ENCODE measurements at regions not wholly inside any gene's neighbourhood (a gene's known extent, or its start where the extent isn't known, plus 50 kb on each side); places are given as distances from the start of the nearest gene placed in this dataset.
"Not testable (repeated sequence)": the region's sequence is repeated elsewhere in the genome, so short reads cannot be mapped to it uniquely, and the experiment has no call there.

DNA sequence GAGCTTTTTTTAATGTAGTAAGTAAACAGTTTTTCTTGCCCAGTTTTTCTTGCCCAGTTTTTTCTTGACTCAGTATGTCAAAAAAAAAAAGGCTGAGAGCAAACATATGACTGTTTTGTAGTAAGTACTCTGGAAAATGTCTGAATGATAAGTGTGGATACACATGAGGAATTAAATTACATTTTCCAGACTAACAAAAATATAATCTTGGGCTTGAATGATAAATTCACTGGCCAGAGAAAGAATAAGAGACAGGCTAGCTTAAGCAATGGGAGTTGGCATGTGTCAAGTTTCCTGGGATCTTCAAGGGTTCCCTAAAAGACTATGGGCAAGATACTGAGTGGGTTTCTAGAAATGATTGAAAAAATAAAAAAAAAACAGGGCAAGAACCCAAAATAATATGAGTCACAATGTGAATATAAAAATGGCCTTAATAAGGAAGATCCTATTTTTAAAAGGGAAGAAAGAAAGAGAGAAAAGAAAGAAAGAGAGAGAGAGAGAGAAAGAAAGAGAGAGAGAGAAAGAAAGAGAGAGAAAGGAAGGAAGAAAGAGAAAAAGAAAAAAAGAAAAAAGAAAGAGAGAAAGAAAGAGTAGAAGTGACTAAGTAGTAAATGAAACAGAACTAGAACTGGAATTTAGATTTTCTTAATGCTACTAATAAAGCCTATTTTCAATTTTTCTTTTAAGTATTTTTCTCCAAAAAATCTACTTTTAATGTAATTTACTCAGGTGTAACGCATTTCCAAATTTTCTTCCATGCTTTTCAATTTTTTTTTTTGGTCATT is 60.2 kb downstream of the TFPI2 start:
- no peak for DNase-seq (ENCODE audit: low read depth)

DNA sequence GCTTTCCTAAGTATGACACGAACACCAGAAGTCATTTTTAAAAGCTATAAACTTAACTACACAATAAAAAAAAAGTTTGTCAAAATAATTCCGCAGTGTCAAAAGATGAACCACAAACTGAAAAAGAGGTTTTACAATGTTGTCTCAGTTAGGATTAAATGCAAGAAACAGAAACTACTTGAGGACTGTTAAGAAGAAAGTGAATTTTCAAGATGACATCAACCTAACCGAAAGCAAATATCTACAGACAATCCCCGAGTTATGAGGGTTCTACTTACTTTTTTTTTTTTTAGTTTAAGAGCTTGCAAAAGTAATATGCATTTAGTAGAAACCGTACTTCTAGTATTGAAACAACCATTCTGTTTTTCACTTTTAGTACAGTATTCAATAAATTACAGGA is 62.3 kb downstream of the TFPI2 start:
- no peak for DNase-seq (ENCODE audit: low read depth)

DNA sequence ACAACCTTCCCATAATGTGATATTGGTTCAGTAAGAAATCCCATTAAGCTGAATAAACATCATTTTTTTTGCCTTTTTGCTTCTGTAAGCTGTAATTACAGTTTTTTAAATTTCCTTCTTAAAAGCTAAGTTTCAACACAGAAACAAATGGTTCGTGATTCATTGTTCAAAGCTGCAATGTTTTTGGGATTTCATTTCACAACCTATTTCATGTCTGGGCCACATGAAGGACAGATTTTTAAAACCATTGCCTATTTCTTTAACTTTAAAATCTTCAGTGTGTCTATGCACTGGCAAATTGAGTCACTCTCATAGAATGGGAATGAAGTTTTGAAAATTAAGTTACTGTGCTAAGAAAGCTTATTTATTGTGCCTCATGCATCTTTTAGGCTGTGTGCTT is 66.9 kb downstream of the TFPI2 start:
- peak; percentile 61 for DNase-seq (ENCODE audit: low read depth)

DNA sequence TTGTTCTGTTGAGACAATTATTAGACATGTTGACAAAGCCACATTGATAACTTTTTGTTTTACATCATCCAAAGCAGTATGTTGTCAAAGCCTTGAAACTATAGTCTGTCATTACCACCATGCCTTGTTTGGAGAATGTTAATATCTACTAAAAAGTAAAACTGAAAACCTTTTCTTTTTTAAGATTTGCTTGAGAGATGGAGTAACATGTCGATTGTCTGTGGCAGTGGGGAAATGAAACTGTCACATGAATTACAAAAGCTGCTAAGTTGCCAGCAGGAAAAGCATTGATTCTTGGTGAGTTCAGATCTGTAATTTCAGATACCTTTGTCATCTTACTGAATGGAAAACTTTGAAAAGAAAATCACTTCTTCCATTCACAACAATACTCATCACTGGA is 69.1 kb downstream of the TFPI2 start:
- DNase-seq (ENCODE audit: low read depth): no peak

DNA sequence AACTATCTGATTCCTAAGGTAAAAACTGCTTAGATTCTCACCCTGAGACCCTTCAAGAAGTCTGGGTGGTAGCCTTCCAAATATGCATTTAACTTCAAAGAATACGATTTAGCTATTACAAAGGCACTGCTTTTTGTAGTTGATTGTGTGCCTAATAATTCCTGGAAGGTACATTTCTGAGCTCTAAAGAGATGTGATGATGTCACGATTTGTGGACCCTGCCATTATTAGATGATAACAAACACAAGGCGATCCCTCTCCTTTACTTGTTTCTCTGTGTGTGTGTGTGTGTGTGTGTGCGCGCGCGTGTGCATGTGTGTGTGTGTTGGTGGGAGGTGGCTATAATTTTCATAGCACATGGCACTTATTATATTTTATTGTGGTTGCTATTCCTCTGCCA is 70.9 kb downstream of the TFPI2 start:
- DNase-seq (ENCODE audit: low read depth): no peak

DNA sequence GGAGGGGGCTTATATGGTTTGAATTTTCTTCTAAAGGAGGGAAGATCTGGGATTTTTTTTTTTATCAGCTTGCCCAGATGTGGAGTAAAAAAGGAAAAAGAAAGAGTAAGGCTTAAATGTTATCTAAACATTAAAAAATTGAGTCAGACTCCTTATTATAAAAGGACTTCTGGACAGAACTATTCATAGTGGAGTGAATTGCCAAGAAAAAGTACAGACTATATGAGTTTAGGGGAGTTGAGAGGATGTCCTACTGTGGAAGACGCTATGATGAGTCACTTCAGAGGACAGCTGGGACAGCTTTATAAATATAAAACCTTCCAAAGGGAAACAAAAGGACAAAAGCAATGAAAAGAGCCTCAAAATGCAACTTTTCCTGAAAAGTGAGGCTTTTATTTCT is 73.0 kb downstream of the TFPI2 start:
- DNase-seq (ENCODE audit: low read depth): peak; percentile 90

DNA sequence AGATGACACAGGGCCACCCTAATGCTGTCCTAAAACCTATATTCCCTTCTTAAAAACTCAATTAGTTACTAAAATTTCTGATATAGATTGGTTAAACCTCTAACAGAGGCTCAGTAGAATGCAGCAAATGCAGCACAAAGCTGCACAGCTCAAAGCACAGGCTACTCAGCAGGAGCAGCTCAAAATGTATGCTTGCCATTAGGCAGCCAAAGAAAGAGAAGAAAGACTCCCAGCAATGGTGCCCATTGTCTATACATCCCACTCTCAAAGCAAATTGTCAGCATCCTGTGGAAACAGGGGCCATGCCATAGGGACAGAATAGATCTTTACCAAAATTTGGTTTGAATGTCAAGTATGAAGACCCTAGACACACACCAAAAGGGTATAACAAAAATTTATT is 73.5 kb downstream of the TFPI2 start:
- DNase-seq (ENCODE audit: low read depth): no peak

DNA sequence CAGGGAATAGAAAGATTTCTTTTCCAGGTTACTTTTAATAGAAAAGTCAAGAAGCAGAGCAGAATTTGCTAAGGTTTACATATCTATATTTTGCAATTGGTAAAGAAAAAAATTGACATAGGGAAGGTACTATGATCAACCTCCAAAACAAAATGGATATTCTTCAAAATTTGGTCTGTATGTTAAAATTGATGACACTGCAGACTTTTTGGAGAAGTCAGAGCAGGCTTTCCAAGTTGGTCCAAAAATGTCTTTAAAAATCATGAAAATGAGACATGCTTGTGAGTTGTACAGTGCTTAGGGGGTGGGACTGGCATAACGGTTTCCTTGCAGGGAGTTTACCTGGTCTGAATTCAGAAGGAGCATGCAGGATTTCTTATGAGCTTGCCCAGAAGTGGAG is 77.0 kb downstream of the TFPI2 start:
- DNase-seq (ENCODE audit: low read depth): no peak

DNA sequence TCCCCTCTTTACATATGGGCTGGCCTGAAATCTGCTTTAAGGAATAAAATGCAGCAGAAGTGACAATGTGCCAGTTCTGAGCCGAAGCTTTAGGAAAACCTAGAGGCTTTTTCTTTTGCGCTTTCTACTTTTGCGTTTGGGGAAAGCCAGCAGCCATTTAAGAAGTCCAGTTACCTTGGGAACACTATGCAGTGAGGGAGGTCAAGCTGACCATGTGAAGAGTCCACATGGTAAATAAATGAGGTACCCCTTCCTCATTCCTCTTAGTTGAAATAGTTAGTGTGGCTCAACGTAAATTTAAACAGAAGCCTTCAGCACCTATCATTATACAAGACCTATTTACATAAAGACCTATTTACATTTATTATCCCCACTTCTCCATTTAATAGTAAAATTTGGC is 78.5 kb downstream of the TFPI2 start:
- no peak for DNase-seq (ENCODE audit: low read depth)

DNA sequence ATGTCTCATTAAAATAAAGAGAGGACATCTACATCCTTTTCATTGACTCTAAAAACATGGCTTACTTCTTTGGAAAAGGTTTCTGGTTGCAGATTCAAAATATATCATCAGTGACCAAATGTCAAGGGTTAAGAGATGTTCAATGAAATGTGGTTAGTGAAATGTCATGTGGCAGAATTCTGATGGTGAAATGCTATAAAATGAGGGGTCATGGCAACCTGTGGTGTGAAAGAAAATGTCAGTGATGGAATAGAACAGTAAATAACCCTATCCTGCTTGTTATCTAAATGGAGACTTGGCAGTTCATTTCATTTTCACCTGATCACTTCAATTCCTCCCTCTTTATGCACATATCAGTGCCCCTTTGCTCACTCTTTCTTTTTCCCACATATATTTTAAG is 79.4 kb downstream of the TFPI2 start:
- peak; percentile 17 for DNase-seq (ENCODE audit: low read depth)

DNA sequence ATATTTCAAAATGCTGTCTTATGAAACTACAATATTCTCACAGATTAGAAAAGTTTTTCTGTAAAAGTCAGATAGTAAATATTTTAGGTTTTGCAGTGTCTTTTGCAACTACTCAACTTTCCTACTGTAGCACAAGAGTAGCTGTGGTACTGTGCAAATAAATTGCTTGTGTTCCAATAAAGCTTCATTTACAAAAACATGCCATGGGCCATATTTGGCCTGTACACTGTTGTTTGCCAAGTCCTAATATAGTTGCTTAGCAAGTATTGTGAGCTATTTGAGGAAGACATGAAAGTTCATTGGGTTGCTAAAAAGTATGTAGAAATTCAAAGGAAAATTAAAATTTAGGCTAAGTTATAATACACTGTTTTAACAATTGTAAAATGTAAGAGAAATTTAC is 80.0 kb downstream of the TFPI2 start:
- DNase-seq (ENCODE audit: low read depth): no peak

DNA sequence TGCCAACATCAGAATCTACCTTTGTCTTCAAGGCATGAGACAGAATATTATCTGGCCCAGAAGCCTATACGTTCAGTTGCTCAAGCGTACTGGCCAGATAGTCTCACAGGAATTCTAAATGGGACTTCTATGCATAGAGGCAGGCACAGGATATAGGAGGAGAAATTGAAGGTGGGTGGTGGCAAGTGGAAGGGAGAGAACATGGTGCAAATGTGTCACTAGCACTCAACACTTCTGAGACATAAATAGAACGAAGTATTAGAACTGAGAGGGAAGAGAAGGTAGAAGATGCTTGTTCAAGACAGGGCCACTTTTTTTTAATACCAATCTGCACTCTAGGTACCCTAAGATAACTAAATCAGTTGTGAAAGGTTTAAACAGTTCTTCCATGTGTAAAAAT is 85.8 kb downstream of the TFPI2 start:
- no peak for DNase-seq (ENCODE audit: low read depth)

DNA sequence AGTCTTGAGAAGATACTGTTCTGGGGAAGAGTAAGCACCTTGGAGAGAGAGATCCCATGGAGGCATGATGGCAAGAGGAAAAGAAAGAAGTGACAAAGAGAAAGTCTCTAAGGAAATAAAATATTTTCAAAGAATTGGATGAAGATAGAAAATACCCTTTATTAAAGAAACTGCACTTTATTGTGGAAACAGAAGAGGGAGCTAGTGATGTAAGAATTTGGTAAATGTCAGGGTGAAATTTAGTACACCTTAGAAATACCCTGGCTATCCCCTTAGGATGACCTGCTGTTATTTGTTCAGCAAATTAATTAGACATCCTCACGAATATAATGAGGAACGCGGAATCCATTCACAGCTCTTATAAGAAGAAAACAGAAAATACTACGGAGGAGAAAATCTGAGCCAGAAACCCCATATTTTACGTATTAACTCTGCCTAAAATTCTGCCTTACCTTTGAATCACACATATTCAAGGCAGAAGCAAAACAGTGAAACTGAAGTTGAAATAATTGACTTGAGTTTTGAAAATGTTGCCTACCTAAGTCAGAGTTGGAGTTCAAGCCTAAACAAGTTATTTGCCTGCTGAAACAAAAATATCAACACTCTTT is 90.7 kb downstream of the TFPI2 start:
- DNase-seq (ENCODE audit: low read depth): peak; percentile 43

DNA sequence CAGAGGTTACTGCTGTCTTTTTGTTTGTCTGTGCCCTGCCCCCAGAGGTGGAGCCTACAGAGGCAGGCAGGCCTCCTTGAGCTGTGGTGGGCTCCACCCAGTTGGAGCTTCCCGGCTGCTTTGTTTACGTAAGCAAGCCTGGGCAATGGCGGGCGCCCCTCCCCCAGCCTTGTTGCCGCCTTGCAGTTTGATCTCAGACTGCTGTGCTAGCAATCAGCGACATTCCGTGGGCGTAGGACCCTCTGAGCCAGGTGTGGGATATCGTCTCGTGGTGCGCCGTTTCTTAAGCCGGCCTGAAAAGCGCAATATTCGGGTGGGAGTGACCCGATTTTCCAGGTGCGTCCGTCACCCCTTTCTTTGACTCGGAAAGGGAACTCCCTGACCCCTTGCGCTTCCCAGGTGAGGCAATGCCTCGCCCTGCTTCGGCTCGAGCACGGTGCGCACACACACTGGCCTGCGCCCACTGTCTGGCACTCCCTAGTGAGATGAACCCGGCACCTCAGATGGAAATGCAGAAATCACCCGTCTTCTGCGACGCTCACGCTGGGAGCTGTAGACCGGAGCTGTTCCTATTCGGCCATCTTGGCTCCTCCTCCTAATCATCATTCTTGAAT is 97.4 kb downstream of the TFPI2 start:
- not testable (repeated sequence) for DNase-seq (ENCODE audit: low read depth)

DNA sequence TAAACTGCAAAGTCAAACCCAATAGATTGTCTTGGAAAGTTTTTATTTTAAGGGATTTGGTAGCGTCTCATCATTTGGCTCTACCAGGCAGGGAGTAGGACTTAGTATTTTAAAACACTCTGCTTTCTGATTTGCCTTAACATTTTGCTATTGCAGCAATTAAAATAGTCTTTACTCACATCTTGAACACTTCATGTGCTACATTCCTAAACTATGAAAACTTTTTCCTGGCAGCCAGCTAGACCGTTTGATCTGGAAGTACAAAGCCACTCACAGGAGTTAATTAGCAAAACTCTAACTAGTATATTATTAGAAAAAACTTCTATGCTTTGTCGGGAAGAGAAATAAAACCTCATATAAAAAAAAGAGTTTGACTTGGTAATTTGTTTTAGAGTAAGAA is 111.4 kb downstream of the TFPI2 start:
- DNase-seq (ENCODE audit: low read depth): peak; percentile 4

DNA sequence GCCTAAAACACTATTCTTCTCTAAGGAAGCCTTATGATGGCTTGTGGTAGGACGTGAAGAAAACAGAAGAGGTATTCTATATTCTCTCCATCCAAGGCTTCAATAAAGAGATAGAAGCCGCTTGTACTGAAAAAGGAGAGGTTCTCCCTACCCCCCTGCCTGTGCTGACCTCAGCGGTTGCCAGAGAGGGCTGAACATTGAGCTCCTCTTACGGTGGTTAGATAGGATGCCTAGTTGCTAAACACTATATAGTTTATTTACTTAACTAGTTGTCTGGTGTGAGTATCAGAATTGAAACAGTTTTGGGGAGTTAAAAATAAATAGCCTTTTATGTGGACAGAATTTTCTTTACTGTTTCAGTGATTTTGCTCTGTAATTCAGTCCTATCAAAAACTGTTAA is 112.2 kb downstream of the TFPI2 start:
- no peak for DNase-seq (ENCODE audit: low read depth)

DNA sequence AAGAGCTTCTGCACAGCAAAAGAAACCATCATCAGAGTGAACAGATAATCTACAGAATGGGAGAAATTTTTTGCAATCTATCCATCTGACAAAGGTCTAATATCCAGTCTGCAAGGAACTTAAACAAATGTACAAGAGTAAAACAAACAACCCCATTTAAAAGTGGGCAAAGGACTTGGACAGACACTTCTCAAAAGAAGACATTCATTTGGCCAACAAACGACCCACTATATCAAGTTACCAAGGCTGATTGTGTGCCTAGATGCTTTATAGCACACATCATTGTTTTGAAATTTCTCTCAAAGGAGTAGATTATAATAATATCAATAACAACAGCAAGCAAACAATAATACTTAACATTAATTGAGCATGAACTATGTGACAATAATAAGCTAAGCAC is 117.1 kb downstream of the TFPI2 start:
- DNase-seq (ENCODE audit: low read depth): no peak

DNA sequence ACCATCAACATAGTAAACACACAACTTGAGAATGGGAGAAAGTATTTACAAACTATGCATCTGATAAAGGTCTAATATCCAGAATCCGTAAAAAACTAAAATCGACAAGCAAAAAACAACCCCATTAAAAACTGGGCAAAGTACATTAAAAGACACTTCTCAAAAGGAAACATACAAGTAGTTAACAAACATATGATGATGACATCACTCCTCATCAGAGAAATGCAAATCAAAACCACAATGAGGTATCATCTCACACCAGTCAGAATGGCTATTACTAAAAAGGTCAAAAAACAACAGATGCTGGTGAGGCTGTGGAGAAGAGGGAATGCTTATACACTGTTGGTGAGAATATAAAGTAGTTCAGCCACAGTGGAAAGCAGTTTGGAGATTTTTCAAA is 125.1 kb downstream of the TFPI2 start:
- peak; percentile 31 for DNase-seq (ENCODE audit: low read depth)

DNA sequence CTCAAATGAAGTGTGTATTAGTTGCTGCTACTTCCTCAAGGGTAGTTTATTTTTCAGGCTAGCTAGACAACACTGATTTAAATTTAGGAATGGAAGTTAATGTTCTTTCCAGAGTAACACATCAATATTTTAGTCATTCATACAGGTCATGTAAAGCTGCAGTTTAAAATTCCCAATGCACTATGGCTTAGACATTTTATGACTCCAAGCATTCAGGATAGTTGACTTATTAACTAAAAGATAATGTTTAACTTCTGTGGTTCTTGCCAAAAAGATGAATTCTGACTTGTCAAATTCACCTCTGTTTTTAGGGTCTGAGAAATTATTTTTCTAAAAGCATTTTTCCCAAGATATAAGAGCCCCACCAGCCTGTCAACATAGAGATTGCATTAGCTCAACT is 131.9 kb downstream of the TFPI2 start:
- no peak for DNase-seq (ENCODE audit: low read depth)

DNA sequence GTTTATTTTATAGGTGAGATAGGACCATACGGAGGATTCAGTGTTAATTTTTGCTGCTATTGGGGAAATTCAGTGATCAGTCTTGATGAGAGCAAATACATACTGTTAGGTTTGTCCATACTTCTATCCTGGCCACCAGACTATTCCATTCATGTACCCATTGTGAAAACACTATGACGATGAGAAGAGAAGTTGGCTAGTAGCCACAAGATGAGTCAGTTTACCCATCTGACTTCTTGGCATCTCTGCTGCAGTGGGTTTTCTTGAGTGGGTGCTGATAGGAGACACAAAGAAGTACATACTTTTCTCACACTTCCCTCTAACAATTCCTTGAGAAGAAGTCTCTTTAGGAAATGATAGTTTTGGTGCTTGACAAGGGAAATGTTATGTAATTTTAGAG is 133.1 kb downstream of the TFPI2 start:
- peak; percentile 34 for DNase-seq (ENCODE audit: low read depth)

DNA sequence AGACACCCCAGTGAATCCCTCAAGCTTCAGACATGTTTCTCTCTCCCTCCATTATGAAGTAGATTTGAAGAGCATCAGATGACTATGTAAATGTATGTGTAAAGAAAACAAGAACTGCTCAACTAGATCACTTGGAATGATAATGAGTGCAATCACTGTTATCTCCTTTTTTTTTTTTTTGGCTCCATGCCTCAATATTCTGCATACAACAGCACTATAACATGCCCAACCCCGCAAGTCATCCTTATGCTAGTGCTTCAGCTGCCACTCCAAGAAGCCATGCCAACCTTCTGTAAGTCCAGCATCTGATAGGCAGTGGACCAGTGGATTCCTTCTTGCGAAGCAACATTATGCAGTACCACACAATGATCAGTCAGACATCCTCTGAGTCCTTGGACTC is 133.7 kb downstream of the TFPI2 start:
- no peak for DNase-seq (ENCODE audit: low read depth)

DNA sequence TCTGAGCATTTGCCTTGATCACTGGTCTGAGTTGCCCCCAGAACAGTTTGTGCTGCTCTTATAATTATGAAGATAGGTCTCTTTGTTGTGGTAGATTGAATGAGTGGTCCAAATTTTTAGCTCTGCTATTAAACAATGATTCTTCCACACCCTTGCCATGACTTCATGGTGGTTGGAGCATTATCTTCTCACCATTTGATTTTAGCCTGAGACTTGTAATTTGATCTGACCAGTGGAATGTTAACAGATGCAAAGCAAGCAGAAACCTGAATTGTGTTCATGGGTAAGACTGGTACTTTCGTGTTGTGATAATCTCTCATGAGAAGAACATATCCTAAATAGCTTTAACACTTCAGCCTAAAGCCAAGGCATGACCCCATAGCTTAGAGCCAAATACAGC is 139.1 kb downstream of the TFPI2 start:
- peak; percentile 58 for DNase-seq (ENCODE audit: low read depth)

DNA sequence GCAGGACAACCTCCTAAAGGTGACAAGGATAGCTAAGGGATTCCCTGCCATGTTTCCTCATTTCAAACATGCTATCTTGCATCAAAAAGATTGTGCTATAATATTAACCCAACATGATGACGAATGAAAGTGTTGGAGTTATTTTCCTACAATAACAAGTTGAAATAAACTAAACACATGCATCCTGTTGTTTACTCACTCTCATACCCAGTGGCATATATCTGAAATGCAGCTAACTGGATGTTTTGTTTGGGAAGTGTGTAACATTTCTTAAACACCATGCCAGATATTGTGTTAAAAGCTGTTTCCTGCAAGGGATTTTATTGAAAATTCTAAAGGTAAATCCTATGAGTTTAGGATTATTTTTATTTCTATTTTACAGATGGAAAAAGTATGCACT is 139.6 kb downstream of the TFPI2 start:
- peak; percentile 5 for DNase-seq (ENCODE audit: low read depth)
